H1 (cell line): ENCODE measurements at regions not wholly inside any gene's neighbourhood (a gene's known extent, or its start where the extent isn't known, plus 50 kb on each side); places are given as distances from the start of the nearest gene placed in this dataset.

Experiments
- CTCF ChIA-PET: fragments of 300-600 bp; sonication (Branson Sonifier 250); formaldehyde crosslinking; loops from one replicate; lab custom pipeline; 2021; ENCODE audit not compliant: partially characterized antibody; lab: Charles Lee
- POLR2A ChIA-PET: fragments of 300-600 bp; sonication (Branson Sonifier 250); formaldehyde crosslinking; loops from one replicate; lab custom pipeline; 2021; ENCODE audit warnings: inconsistent platforms; ENCODE audit not compliant: partially characterized antibody; lab: Charles Lee
- DNase-seq, 2 experiments: peaks; one replicate each; pipeline versions ENCODE4 v3.0.0 to v3.0.0-alpha.2; 2010 to 2022; ENCODE audit warnings: low spot score in 2 of 2, low read depth in 1 of 2, mixed read lengths in 1 of 2
- FAIRE-seq: peaks from 2 replicates; lab custom pipeline; 2011; peaks lifted over from hg19 to GRCh38; lab: Jason Lieb, UNC
- H2AFZ ChIP-seq: 2 replicates; pipeline ENCODE4 v1.8.1; 2012; ENCODE audit warnings: low read length, inconsistent platforms
- H2AK5ac ChIP-seq: 2 replicates; pipeline ENCODE4 v1.6.1; 2013; ENCODE audit warnings: low read depth, low read length
- H2BK120ac ChIP-seq: replicated peaks from 2 replicates; pipeline ENCODE3; 2013; ENCODE audit warnings: low read depth, low read length, inconsistent platforms
- H2BK12ac ChIP-seq: 2 replicates; pipeline ENCODE4 v1.6.1; 2013; ENCODE audit warnings: low read depth, low read length
- H2BK15ac ChIP-seq: 2 replicates; pipeline ENCODE4 v1.6.1; 2013; ENCODE audit warnings: low read length
- H2BK20ac ChIP-seq: 2 replicates; pipeline ENCODE4 v1.6.1; 2013; ENCODE audit warnings: low read length
- H2BK5ac ChIP-seq: 2 replicates; pipeline ENCODE4 v1.6.1; 2013; ENCODE audit warnings: low read depth, low read length
- H3K14ac ChIP-seq: 2 replicates; pipeline ENCODE4 v1.6.1; 2013; ENCODE audit warnings: inconsistent platforms; ENCODE audit not compliant: insufficient read length
- H3K18ac ChIP-seq: 2 replicates; pipeline ENCODE4 v1.6.1; 2013; ENCODE audit warnings: low read length; ENCODE audit errors: extremely low read depth
- H3K23ac ChIP-seq: 2 replicates; pipeline ENCODE4 v1.6.1; 2013; ENCODE audit warnings: inconsistent platforms; ENCODE audit not compliant: insufficient read length
- H3K23me2 ChIP-seq: 2 replicates; pipeline ENCODE4 v1.6.1; 2013; ENCODE audit warnings: low read depth, low read length
- H3K27ac ChIP-seq: 2 replicates; pipeline ENCODE4 v1.6.1; 2011; ENCODE audit warnings: low read depth, low read length, inconsistent platforms
- H3K27me3 ChIP-seq, 4 experiments: replicated peaks in 1 of 4; 1 replicate in 1 of 4; 2 replicates in 3 of 4; pipeline versions ENCODE4 v1.6.1 to v1.8.1; 2011 to 2013; ENCODE audit warnings: low read length in 3 of 4, mild to moderate bottlenecking in 3 of 4, inconsistent platforms in 2 of 4, mixed read lengths in 2 of 4, moderate library complexity in 1 of 4; ENCODE audit not compliant: control insufficient read depth in 3 of 4, insufficient read depth in 3 of 4; ENCODE audit errors: extremely low read depth in 1 of 4
- H3K36me3 ChIP-seq, 4 experiments: 2 replicates each; pipeline versions ENCODE4 v1.6.1 to v1.8.1; 2011 to 2013; ENCODE audit warnings: mild to moderate bottlenecking in 4 of 4, low read length in 3 of 4, moderate library complexity in 2 of 4, control low read depth in 1 of 4, inconsistent platforms in 1 of 4; ENCODE audit not compliant: insufficient read depth in 4 of 4, control insufficient read depth in 2 of 4
- H3K4ac ChIP-seq: replicated peaks from 2 replicates; pipeline ENCODE3; 2013; ENCODE audit warnings: low read length, low read depth, mixed read lengths, inconsistent platforms; ENCODE audit not compliant: insufficient read length
- H3K4me1 ChIP-seq, 4 experiments: replicated peaks in 1 of 4; 1 replicate in 1 of 4; 2 replicates in 3 of 4; pipeline versions ENCODE4 v1.6.1 to v1.8.1; 2011 to 2013; ENCODE audit warnings: low read length in 3 of 4, inconsistent platforms in 2 of 4, mixed read lengths in 1 of 4; ENCODE audit not compliant: insufficient read depth in 4 of 4, control insufficient read depth in 3 of 4
- H3K4me2 ChIP-seq, 2 experiments: 2 replicates each; pipeline versions ENCODE4 v1.6.1 to v1.8.1; 2011 to 2013; ENCODE audit warnings: low read depth in 2 of 2, low read length in 2 of 2, control low read depth in 1 of 2, inconsistent platforms in 1 of 2, mild to moderate bottlenecking in 1 of 2; ENCODE audit not compliant: insufficient read depth in 1 of 2
- H3K4me3 ChIP-seq, 4 experiments: fragments of 200-600, 300-600 bp in 1 of 4; sonication (generic), shearing (Covaris generic), sonication (Bioruptor Twin) in 1 of 4; 2 replicates each; pipeline versions ENCODE4 v1.5.1 to v1.8.1; 2011 to 2016; ENCODE audit warnings: low read length in 4 of 4, low read depth in 3 of 4, control low read depth in 2 of 4, inconsistent platforms in 2 of 4, mild to moderate bottlenecking in 2 of 4, mixed read lengths in 1 of 4, moderate library complexity in 1 of 4; ENCODE audit not compliant: insufficient read depth in 2 of 4; ENCODE audit errors: extremely low read depth in 1 of 4
- H3K56ac ChIP-seq: replicated peaks from 2 replicates; pipeline ENCODE3; 2013; ENCODE audit warnings: low read depth, mild to moderate bottlenecking, mixed read lengths, low read length, inconsistent platforms; ENCODE audit not compliant: insufficient read length
- H3K79me1 ChIP-seq: 2 replicates; pipeline ENCODE4 v1.6.1; 2013; ENCODE audit warnings: low read depth, low read length, control low read depth
- H3K79me2 ChIP-seq, 2 experiments: 2 replicates each; pipeline versions ENCODE4 v1.6.1 to v1.8.1; 2012 to 2013; ENCODE audit warnings: low read length in 2 of 2, mild to moderate bottlenecking in 2 of 2, inconsistent platforms in 1 of 2; ENCODE audit not compliant: insufficient read depth in 2 of 2, control insufficient read depth in 1 of 2
- H3K9ac ChIP-seq, 4 experiments: replicated peaks in 1 of 4; 1 replicate in 1 of 4; 2 replicates in 3 of 4; pipeline versions ENCODE4 v1.6.1 to v1.8.1; 2011 to 2013; ENCODE audit warnings: low read depth in 3 of 4, low read length in 3 of 4, control low read depth in 2 of 4, mild to moderate bottlenecking in 2 of 4, moderate library complexity in 2 of 4, inconsistent platforms in 1 of 4; ENCODE audit errors: extremely low read depth in 1 of 4
- H3K9me3 ChIP-seq, 2 experiments: 2 replicates each; pipeline versions ENCODE4 v1.6.1 to v1.8.1; 2012 to 2013; ENCODE audit warnings: mild to moderate bottlenecking in 2 of 2, moderate library complexity in 2 of 2, control low read depth in 1 of 2, inconsistent platforms in 1 of 2, low read depth in 1 of 2, low read length in 1 of 2, mixed read lengths in 1 of 2; ENCODE audit not compliant: insufficient read depth in 2 of 2
- H4K20me1 ChIP-seq, 2 experiments: replicated peaks in 1 of 2; 2 replicates each; pipeline versions ENCODE3 to v1.8.1; 2011 to 2013; ENCODE audit warnings: inconsistent platforms in 2 of 2, low read length in 2 of 2, mild to moderate bottlenecking in 1 of 2; ENCODE audit not compliant: insufficient read depth in 2 of 2, control insufficient read depth in 1 of 2
- H4K5ac ChIP-seq: 2 replicates; pipeline ENCODE4 v1.6.1; 2013; ENCODE audit warnings: low read length, low read depth, mixed read lengths, inconsistent platforms; ENCODE audit not compliant: insufficient read length
- H4K8ac ChIP-seq: 2 replicates; pipeline ENCODE4 v1.8.0; 2013; ENCODE audit warnings: mild to moderate bottlenecking, moderate library complexity, low read length, inconsistent platforms; ENCODE audit not compliant: insufficient read depth; ENCODE audit errors: extremely low read depth
- H4K91ac ChIP-seq: replicated peaks from 2 replicates; pipeline ENCODE3; 2013; ENCODE audit warnings: low read length, mixed read lengths, inconsistent platforms; ENCODE audit not compliant: insufficient read length
- BCL11A ChIP-seq, 2 experiments: IDR thresholded peaks; one replicate each; pipeline ENCODE4 v1.6.1; 2011; ENCODE audit warnings: low read depth in 2 of 2, low read length in 2 of 2, mild to moderate bottlenecking in 2 of 2
- CBX5 ChIP-seq: fragments of 300-800, 300-1000 bp; sonication (generic); IDR thresholded peaks from 2 replicates; pipeline ENCODE4 v1.7.1; 2016; ENCODE audit warnings: antibody characterized with exemption, low read length, low read depth
- CHD1 ChIP-seq: IDR thresholded peaks from 2 replicates; pipeline ENCODE4 v1.6.1; 2012; ENCODE audit warnings: low read depth, low read length, improper control_type of control experiment
- CHD2 ChIP-seq: IDR thresholded peaks from 2 replicates; pipeline ENCODE4 v1.6.1; 2012; ENCODE audit warnings: low read length, improper control_type of control experiment
- CTBP2 ChIP-seq: IDR thresholded peaks from 2 replicates; pipeline ENCODE4 v1.7.0; 2011; ENCODE audit warnings: borderline replicate concordance, mild to moderate bottlenecking, moderate library complexity, mixed read lengths, low read length; ENCODE audit not compliant: insufficient read depth, insufficient read length
- EP300 ChIP-seq, 2 experiments: IDR thresholded peaks; 1 replicate in 1 of 2; 2 replicates in 1 of 2; pipeline ENCODE4 v1.6.1; 2011 to 2012; ENCODE audit warnings: low read depth in 2 of 2, low read length in 2 of 2, mild to moderate bottlenecking in 2 of 2, borderline replicate concordance in 1 of 2, inconsistent platforms in 1 of 2, moderate library complexity in 1 of 2
- HDAC2 ChIP-seq, 2 experiments: fragments of 300-600 bp in 1 of 2; sonication (generic) in 1 of 2; IDR thresholded peaks; 2 replicates each; pipeline ENCODE4 v1.6.1; 2011 to 2012; ENCODE audit warnings: low read depth in 2 of 2, low read length in 2 of 2, mild to moderate bottlenecking in 2 of 2, moderate library complexity in 2 of 2, borderline replicate concordance in 1 of 2, inconsistent platforms in 1 of 2
- KDM4A ChIP-seq: IDR thresholded peaks from one replicate; pipeline ENCODE4 v1.7.1; 2012; ENCODE audit warnings: low read depth, mild to moderate bottlenecking, moderate library complexity, low read length, inconsistent platforms; ENCODE audit not compliant: severe bottlenecking
- NRF1 ChIP-seq: IDR thresholded peaks from 2 replicates; pipeline ENCODE4 v1.6.1; 2011; ENCODE audit warnings: mild to moderate bottlenecking, low read depth, low read length, improper control_type of control experiment
- RXRA ChIP-seq: IDR thresholded peaks from 2 replicates; pipeline ENCODE4 v1.6.1; 2011; ENCODE audit warnings: low read depth, mild to moderate bottlenecking, low read length, moderate library complexity; ENCODE audit not compliant: insufficient read depth
- SAP30 ChIP-seq: fragments of 300-600 bp; sonication (generic); IDR thresholded peaks from 2 replicates; pipeline ENCODE4 v1.7.1; 2012; ENCODE audit warnings: low read length, moderate library complexity, mild to moderate bottlenecking, inconsistent platforms; ENCODE audit not compliant: insufficient read depth, insufficient replicate concordance
- TAF1 ChIP-seq: IDR thresholded peaks from 2 replicates; pipeline ENCODE4 v1.6.1; 2011; ENCODE audit warnings: mild to moderate bottlenecking, low read depth, low read length
- TBP ChIP-seq: IDR thresholded peaks from 2 replicates; pipeline ENCODE4 v1.6.1; 2011; ENCODE audit warnings: low read depth, low read length, improper control_type of control experiment
- TEAD4 ChIP-seq: IDR thresholded peaks from 2 replicates; pipeline ENCODE4 v1.6.1; 2012; ENCODE audit warnings: low read depth, low read length, inconsistent platforms, mixed read lengths
- WGBS, 2 experiments: shearing (Covaris generic) in 1 of 2; methylation state at CpG; one replicate each; pipeline versions ENCODE4 v1.1.6 to v1.1.7; 2013 to 2015; ENCODE audit warnings: low lambda C conversion rate in 2 of 2, mixed read lengths in 2 of 2, inconsistent platforms in 1 of 2, low coverage in 1 of 2, missing lambda C conversion rate in 1 of 2; ENCODE audit not compliant: insufficient replicate concordance in 2 of 2, insufficient coverage in 1 of 2, insufficient read length in 1 of 2; ENCODE audit errors: extremely low coverage in 1 of 2, missing lambda C conversion rate in 1 of 2; 5-methylcytosine and 5-hydroxymethylcytosine counted together

DNA sequence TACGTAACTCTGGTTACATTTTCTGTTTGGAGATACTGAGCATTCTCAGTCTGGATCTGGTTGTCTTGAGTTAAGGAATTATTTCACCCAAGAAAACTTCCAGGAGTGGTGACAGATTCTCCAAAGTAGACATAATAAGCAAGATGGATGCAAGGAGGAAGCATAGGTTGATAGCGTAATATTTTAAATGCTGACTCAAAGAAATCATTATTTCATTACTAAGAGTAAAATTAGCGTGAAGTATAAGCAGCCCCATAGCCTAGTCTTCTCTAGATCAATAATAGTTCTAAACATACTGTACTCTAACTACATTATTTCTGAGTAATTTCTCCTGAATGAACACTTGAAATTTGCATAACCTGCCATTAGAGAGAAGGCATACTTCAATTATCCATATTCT, 57.5 kb upstream of the MS4A8 start:
- 91% methylated on average over 3 of the region's 3 CpGs; no CpG with 5 or more reads in 1 of the 2 experiments for WGBS, 2 experiments
- Histone ChIP-seq H3K4ac (no peak overlapping the region), H3K4me2 (no peak overlapping the region), H2BK120ac (no peak overlapping the region), H3K18ac (no peak overlapping the region), H3K36me3 (no peaks in the 10 kb centered on the region), H3K9me3 (no peaks in the 10 kb centered on the region; a peak in 2 of 4 replicates), H3K27ac (no peak overlapping the region), H2AFZ (no peak overlapping the region), H2BK12ac (no peak overlapping the region), H3K4me1 (no peaks in the 10 kb centered on the region), H4K20me1 (no peaks in the 10 kb centered on the region), H3K23ac (no peak overlapping the region), H2AK5ac (no peak overlapping the region), H2BK15ac (no peak overlapping the region), H3K4me3 (no peak overlapping the region), H3K79me1 (no peaks in the 10 kb centered on the region), H2BK20ac (no peak overlapping the region), H4K91ac (no peak overlapping the region), H4K8ac (no peak overlapping the region), H3K14ac (no peak overlapping the region), H3K56ac (no peak overlapping the region), H3K27me3 (no peaks in the 10 kb centered on the region), H3K9ac (no peak overlapping the region), H3K23me2 (no peaks in the 10 kb centered on the region), H4K5ac (no peak overlapping the region), H2BK5ac (no peak overlapping the region), H3K79me2 (no peaks in the 10 kb centered on the region)
- ChIA-PET CTCF (interaction anchor here (1.3 kb wide), 1 partner anchor 10 kb away, joined by 3 read pairs; no protein-coding TSS in a partner anchor), POLR2A (no interaction called here)
- FAIRE-seq = no peak
- no peak for DNase-seq
- TF ChIP-seq TEAD4 (no peak), BCL11A (IDR thresholded peaks at IDR 0.05; ENCODE audit: low read depth in 2 of 2, low read length in 2 of 2) (no peak), SAP30 (no peak), RXRA (no peak), CBX5 (no peak), HDAC2 (IDR thresholded peaks at IDR 0.05; ENCODE audit: borderline replicate concordance in 1 of 2, low read depth in 2 of 2, low read length in 2 of 2) (no peak), NRF1 (no peak), CTBP2 (no peak), CHD1 (no peak), CHD2 (no peak), TBP (no peak), KDM4A (no peak), EP300 (IDR thresholded peaks at IDR 0.05; ENCODE audit: borderline replicate concordance in 1 of 2, low read depth in 2 of 2, low read length in 2 of 2) (no peak), TAF1 (no peak)
